ENCODE measurements at regions not wholly inside any gene's neighbourhood (a gene's known extent, or its start where the extent isn't known, plus 50 kb on each side); places are given as distances from the start of the nearest gene placed in this dataset.

GRCh38 chr18:55908901-55909366 lies 320.9 kb upstream of the TCF4 start:
- Histone ChIP-seq H3K4me1 (ENCODE audit: control insufficient read depth, insufficient read depth, low read length) (peaks cover 5% of the 10 kb centered on the region; the same call in 1 of the 2 replicates), H3K9me3 (ENCODE audit: control insufficient read depth, insufficient read depth, low read depth, low read length) (no peaks in the 10 kb centered on the region), H3K4me3 (ENCODE audit: low read depth, low read length) (no peak overlapping the region), H3K27ac (ENCODE audit: extremely low read depth, low read depth, low read length) (no peak overlapping the region), H3K36me3 (ENCODE audit: control insufficient read depth in 2 of 2, insufficient read depth in 1 of 2, low read length in 2 of 2) (no peaks in the 10 kb centered on the region)
- 0 out of 2 replicates have a peak, but pooled peaks have one; percentile 21 for TF ChIP-seq FEZF1 (tag by site-specific recombination; IDR thresholded peaks at IDR 0.05)
- no peak for TF ChIP-seq ZNF837 (tag by site-specific recombination; IDR thresholded peaks at IDR 0.05)
- 0 out of 2 replicates have a peak, but pooled peaks have one; percentile 23 for TF ChIP-seq TRIM28 (IDR thresholded peaks at IDR 0.05; ENCODE audit: borderline replicate concordance, low read length)
- peak; percentile 46; the same call in 1 of the 2 replicates for TF ChIP-seq TCF7L2 (IDR thresholded peaks at IDR 0.05; ENCODE audit: borderline replicate concordance, low read depth, low read length)
- no peak for TF ChIP-seq ZNF221 (tag by site-specific recombination; IDR thresholded peaks at IDR 0.05; ENCODE audit: borderline replicate concordance)
- TF ChIP-seq ZBTB8A (tag by site-specific recombination; IDR thresholded peaks at IDR 0.05) = no peak
- TF ChIP-seq MZF1 (tag by site-specific recombination; IDR thresholded peaks at IDR 0.05; ENCODE audit: borderline replicate concordance) = no peak
- peak; percentile 53; the same call in 1 of the 2 replicates for TF ChIP-seq PRDM10 (tag by site-specific recombination; IDR thresholded peaks at IDR 0.05)
- TF ChIP-seq WT1 (tag by site-specific recombination; IDR thresholded peaks at IDR 0.05) = peak; percentile 53
- TF ChIP-seq ZBTB21 (tag by site-specific recombination; IDR thresholded peaks at IDR 0.05) = no peak
- no peak for TF ChIP-seq ZFP37 (tag by site-specific recombination; IDR thresholded peaks at IDR 0.05)
- TF ChIP-seq BCL11A (tag by site-specific recombination; IDR thresholded peaks at IDR 0.05; ENCODE audit: low read depth) = no peak
- ChIA-PET CTCF (no interaction called here), POLR2A (no interaction called here)

DNA sequence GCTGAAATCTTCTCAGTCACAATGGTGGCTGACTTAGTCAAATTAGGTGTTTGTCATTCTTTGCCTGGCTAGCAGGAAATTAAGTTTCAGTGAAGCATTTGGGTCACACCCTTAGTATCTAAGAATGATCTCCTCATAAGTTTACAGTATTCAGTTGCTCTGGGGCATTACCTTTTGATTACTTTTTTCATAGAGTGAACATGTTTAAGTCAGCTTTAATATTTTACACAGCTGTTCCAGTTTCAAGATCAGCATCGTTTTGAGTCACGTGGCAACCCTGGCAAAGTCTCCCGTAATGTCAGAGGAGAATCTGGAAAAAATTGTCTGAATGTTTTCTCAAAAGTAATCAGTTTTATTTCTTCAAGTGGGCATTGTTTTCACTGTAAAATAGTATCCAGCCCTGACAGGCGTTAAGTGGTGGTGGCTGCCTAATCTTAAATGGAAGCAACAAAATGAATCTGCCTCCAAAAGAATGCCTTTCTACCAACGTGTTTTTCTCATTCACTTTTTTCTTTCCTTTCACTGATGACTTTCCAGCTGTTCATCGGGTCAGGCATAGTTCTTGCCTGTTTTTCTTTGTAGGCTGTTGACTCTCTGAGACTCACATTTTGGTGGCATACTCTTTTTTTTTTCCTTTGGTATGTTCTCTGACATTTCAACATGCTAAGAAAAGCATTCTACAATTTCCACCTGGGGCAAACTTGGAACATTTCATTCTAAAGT lies 319.6 kb upstream of the TCF4 start:
- TF ChIP-seq SETDB1 (IDR thresholded peaks at IDR 0.05; ENCODE audit: insufficient read length, low read length) = no peak
- Histone ChIP-seq H3K4me3 (ENCODE audit: low read depth, low read length) (no peak overlapping the region), H3K9me3 (ENCODE audit: control insufficient read depth, insufficient read depth, low read depth, low read length) (no peaks in the 10 kb centered on the region), H3K27ac (ENCODE audit: extremely low read depth, low read depth, low read length) (no peak overlapping the region), H3K36me3 (ENCODE audit: control insufficient read depth in 2 of 2, insufficient read depth in 1 of 2, low read length in 2 of 2) (no peaks in the 10 kb centered on the region), H3K4me1 (ENCODE audit: control insufficient read depth, insufficient read depth, low read length) (peaks cover 5% of the 10 kb centered on the region; the same call in 1 of the 2 replicates)
- CTCF ChIA-PET = interaction anchor here (0.6 to 1.8 kb wide), 4 partner anchors 16 to 333 kb away, joined by 3 read pairs; no protein-coding TSS in a partner anchor
- POLR2A ChIA-PET = interaction anchor here (0.6 kb wide), 1 partner anchor 452 kb away, joined by 3 read pairs; no protein-coding TSS in a partner anchor

DNA sequence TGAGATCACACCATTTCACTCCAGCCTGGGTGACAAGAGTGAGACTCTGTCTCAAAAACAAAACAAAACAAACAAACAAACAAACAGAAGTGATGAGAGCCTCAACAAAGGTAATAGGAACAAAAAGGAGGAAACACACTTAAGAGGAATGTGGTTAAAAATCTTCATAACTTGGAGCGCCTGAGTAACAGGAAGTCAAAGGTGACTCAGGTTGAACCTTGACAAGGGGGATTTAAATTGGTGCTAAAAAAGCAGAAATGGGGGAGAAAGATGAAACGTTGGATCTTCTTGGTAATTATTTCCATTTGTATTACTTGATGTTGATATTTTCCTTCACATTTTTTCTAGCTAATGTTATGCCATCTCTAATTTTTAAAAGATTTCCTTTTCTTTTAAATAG lies 318.5 kb upstream of the TCF4 start:
- Histone ChIP-seq H3K9me3 (ENCODE audit: control insufficient read depth, insufficient read depth, low read depth, low read length) (no peaks in the 10 kb centered on the region), H3K36me3 (ENCODE audit: control insufficient read depth in 2 of 2, insufficient read depth in 1 of 2, low read length in 2 of 2) (no peaks in the 10 kb centered on the region), H3K4me1 (ENCODE audit: control insufficient read depth, insufficient read depth, low read length) (peaks cover 5% of the 10 kb centered on the region; the same call in 1 of the 2 replicates), H3K27ac (ENCODE audit: extremely low read depth, low read depth, low read length) (no peak overlapping the region), H3K4me3 (ENCODE audit: low read depth, low read length) (no peak overlapping the region)
- TF ChIP-seq, protein P1, sequence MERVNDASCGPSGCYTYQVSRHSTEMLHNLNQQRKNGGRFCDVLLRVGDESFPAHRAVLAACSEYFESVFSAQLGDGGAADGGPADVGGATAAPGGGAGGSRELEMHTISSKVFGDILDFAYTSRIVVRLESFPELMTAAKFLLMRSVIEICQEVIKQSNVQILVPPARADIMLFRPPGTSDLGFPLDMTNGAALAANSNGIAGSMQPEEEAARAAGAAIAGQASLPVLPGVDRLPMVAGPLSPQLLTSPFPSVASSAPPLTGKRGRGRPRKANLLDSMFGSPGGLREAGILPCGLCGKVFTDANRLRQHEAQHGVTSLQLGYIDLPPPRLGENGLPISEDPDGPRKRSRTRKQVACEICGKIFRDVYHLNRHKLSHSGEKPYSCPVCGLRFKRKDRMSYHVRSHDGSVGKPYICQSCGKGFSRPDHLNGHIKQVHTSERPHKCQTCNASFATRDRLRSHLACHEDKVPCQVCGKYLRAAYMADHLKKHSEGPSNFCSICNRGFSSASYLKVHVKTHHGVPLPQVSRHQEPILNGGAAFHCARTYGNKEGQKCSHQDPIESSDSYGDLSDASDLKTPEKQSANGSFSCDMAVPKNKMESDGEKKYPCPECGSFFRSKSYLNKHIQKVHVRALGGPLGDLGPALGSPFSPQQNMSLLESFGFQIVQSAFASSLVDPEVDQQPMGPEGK (tag by site-specific recombination; IDR thresholded peaks at IDR 0.05) = no peak
- TF ChIP-seq ZNF138 (tag by site-specific recombination; IDR thresholded peaks at IDR 0.05; ENCODE audit: borderline replicate concordance) (no peak), RBAK (tag by site-specific recombination; IDR thresholded peaks at IDR 0.05) (no peak), ZXDB (tag by site-specific recombination; IDR thresholded peaks at IDR 0.05) (no peak), YY1 (tag by site-specific recombination; IDR thresholded peaks at IDR 0.05) (no peak), HOXD13 (CRISPR knock-in tag; IDR thresholded peaks at IDR 0.05; ENCODE audit: borderline replicate concordance) (no peak), ZNF521 (tag by site-specific recombination; IDR thresholded peaks at IDR 0.05) (no peak)
- TF ChIP-seq, protein P2, sequence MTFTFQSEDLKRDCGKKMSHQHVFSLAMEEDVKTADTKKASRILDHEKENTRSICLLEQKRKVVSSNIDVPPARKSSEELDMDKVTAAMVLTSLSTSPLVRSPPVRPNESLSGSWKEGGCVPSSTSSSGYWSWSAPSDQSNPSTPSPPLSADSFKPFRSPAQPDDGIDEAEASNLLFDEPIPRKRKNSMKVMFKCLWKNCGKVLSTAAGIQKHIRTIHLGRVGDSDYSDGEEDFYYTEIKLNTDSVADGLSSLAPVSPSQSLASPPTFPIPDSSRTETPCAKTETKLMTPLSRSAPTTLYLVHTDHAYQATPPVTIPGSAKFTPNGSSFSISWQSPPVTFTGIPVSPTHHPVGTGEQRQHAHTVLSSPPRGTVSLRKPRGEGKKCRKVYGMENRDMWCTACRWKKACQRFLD (tag by site-specific recombination; IDR thresholded peaks at IDR 0.05) = no peak
- POLR2A ChIA-PET = no interaction called here
- CTCF ChIA-PET = interaction anchor here (1.8 kb wide), 1 partner anchor 127 kb away, joined by 3 read pairs; no protein-coding TSS in a partner anchor
